NCI-H1930 (cell line): ENCODE measurements at regions not wholly inside any gene's neighbourhood (a gene's known extent, or its start where the extent isn't known, plus 50 kb on each side); places are given as distances from the start of the nearest gene placed in this dataset.
"Not testable (repeated sequence)": the region's sequence is repeated elsewhere in the genome, so short reads cannot be mapped to it uniquely, and the experiment has no call there.

ENCODE experiments used
- DNase-seq, 2 experiments: peaks; one replicate each; lab custom pipeline; 2025; lab: John Stamatoyannopoulos, UW

DNA sequence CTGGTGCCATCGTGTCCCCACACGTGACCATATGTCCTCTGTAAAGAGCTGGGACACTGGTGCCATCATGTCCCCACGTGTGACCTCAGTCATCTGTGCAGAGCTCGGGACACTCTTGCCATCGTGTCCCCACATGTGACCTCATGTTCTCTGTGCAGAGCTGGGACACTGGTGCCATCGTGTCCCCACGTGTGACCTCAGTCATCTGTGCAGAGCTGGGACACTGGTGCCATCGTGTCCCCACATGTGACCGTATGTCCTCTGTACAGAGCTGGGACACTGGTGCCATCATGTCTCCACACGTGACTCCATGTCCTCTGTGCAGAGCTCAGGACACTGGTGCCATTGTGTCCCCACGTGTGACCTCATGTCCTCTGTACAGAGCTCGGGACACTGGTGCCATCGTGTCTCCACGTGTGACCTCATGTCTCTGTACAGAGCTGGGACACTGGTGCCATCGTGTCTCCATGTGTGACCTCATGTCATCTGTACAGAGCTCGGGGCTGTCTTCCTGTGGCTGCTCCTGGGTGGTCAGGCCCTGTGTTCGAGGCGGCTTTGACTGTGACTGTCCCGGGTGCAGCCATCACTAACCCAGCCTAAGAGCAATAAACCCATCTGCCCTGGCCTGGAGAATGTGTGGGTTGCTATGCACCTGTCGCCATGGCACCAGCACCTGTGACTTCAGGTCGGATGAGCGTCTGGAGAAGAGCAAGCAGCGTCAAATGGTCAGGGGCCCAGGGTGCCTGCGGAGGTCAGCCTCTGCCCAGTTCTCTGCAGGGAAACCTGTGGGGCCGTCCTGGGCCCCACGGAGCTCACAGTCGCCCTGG lies 334.4 kb downstream of the ADGRD1 start:
- no peak for DNase-seq

GRCh38 chr12:131288765-131289695 lies 335.3 kb downstream of the ADGRD1 start:
- not testable (repeated sequence) for DNase-seq

DNA sequence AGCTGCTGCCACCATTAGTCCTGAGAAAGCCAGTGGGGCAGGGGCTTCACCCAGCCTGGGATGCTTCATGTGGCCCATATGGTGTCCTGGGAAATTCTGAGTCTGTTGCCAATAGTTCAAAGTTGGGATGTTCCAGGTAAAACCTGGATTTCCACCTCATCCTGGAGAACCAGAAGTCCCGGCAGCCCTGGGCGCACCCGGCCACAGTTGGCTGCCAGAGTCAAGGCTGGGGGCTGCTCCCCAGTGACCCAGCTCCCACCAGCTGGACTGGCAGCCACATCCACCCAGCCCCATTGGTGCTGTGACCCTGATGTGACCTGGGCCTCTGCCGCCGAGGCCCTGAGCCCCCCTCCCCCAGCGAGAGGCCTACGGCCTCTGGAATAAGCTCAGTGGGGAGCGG lies 336.1 kb downstream of the ADGRD1 start:
- not testable (repeated sequence) for DNase-seq

GRCh38 chr12:131290255-131290959 lies 336.7 kb downstream of the ADGRD1 start:
- no peak for DNase-seq

GRCh38 chr12:131293071-131294015 lies 339.6 kb downstream of the ADGRD1 start:
- not testable (repeated sequence) for DNase-seq

- not testable (repeated sequence) for DNase-seq
These were observed 341.0 kb downstream of the ADGRD1 start for GRCh38 chr12:131294716-131295115.

DNA sequence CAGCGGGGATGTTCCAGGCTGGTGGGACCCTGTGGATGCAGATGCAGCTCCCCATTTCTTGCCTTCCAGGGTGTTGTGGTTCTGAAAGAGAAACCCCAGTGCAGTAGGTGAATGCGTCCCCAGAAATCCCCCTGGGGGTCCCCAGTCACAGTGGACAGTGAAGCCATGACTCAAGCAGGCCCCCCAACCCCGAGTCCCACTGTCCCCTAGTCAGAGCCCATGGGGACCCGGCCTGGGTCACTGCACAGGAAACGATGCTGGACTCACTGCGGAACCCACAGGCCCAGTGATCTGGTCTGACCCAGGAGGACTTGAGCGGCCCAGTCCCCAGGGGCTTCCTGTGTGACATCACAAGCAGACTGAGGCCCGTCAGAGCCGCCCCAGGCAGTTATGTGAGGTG lies 341.4 kb downstream of the ADGRD1 start:
- not testable (repeated sequence) for DNase-seq

GRCh38 chr12:131295559-131295958 lies 341.9 kb downstream of the ADGRD1 start:
- DNase-seq: not testable (repeated sequence)

DNA sequence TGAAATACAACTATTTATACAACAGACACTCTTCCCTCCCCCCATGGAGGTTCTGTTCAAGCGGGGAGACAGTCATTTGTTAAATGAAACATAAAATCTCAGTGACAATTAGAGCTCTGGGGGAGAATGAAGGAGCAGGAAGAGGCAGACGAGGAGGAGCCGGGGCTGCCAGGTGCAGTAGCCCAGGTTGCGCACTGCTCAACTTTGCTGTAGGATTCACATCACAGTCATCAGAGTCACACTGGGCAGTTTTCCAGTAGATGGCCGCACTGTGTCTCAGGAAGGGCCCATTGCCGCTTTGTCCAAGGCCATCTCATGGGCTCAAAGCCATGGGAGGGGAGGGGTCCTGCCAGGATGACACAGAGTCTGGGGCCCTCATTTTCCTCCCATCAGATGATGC lies 342.4 kb downstream of the ADGRD1 start:
- DNase-seq: not testable (repeated sequence)

DNA sequence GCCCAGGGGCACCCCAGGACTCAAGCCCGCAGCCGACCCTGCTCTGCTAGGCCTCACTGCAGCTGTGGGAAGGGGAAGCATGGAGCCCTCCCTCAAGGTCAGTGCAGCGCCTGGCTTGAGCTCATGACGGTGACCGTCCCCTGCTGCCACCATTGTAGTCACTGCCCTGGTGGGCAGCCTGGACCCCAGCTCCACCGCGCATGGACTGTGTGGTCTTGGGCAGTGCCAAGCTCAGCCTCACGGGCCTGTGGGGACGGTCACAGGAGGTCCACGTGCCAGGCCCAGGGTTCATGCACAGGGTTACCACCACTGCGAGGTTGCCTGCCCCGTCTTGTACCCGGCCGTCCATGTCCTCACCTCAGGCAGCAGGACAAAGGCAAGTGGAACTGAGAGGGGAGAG lies 342.9 kb downstream of the ADGRD1 start:
- not testable (repeated sequence) for DNase-seq

GRCh38 chr12:131298526-131299369 lies 345.0 kb downstream of the ADGRD1 start:
- not testable (repeated sequence) for DNase-seq

- not testable (repeated sequence) for DNase-seq
These were observed 345.6 kb downstream of the ADGRD1 start for GRCh38 chr12:131299370-131299701.

- not testable (repeated sequence) for DNase-seq
These were observed 349.9 kb downstream of the ADGRD1 start for GRCh38 chr12:131303576-131303975.

DNA sequence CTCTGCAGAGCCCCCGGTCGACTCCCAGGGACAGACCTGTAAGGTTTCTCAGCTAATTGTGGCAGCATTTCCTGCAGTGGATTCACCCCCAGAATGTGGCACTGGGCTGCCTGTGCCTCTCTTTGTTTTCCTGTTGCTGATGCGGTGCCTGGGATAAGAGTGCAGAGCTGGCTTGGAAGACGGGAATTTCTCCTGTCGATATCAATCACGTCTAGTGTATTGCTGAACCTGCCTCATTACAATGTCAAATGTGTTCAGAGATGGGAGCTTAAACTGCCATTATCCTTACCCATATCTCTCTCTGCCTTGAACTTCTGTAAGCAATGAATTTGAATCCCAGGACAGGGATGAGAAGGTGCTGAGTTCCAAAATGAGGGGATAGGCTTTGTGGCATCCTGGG lies 350.9 kb downstream of the ADGRD1 start:
- not testable (repeated sequence) for DNase-seq

- DNase-seq: no peak
These were observed 356.0 kb downstream of the ADGRD1 start for GRCh38 chr12:131309700-131310099.

DNA sequence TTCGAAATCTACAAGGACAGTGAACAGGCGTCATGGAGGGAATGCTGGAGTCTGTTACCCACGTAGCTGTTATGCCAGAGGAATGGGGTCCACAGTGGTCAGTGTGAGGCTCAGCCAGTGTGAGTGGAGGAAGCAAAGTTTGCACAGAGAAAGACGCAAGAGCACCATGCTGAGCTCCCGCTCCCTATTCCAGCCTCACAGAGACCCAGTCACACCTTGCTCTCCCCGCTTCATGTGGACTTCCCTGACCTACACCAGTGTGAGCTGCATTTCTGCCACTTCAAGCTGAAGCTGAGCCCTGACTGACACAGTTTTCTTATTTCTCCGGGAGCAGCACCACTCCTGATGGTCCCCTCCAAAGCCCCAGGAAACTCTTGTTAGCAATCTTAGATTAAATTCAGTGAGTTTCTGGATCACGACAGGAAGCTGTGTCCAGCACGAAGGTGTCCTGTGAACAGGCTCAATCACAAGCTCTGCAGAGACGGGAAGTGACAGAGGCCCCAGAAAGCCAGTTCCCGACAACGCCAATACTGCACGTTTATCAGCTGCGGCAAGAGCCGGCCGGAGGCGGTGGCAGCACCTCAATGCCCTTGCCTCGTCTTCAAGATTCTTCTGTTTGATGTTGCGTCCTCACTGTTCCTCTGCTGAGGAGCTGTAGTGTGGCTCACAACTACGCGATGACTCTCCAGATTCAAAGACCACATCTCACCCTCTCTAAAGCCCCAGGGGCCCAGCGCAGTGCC lies 356.7 kb downstream of the ADGRD1 start:
- DNase-seq: not testable (repeated sequence)

DNA sequence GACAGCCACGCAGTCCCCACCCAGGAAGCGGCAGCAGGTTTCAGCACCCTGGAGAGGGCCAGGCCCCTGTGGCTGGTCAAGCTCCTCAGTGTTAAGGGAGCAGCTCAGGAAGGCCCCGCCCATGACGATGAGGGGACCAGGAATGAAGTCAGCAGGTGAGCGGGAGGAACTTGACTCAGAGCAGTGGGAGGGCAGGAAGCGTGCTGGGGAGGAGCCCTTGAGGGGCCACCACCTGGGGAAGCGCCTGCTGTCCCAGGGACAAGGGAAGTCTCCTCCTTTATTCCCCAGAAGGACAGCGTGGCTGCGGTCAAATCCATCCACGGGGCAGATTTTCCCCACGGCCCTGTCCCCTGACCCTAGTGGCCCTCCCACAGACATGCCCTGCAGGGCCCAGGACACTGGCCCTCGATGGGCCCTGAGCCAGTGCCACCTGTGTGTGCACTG lies 357.6 kb downstream of the ADGRD1 start:
- not testable (repeated sequence) for DNase-seq

- DNase-seq: no peak
These were observed 358.1 kb downstream of the ADGRD1 start for GRCh38 chr12:131311764-131312163.

- not testable (repeated sequence) for DNase-seq
These were observed 358.7 kb downstream of the ADGRD1 start for GRCh38 chr12:131312382-131312781.
